ENCODE measurements at regions not wholly inside any gene's neighbourhood (a gene's known extent, or its start where the extent isn't known, plus 50 kb on each side); places are given as distances from the start of the nearest gene placed in this dataset.
A peak's percentile ranks its signal among the peaks of the same experiment; 100 is the strongest.

GRCh38 chr3:51620543-51620942 lies 50.5 kb upstream of the TEX264 start (continued):
- TF ChIP-seq, protein P1, sequence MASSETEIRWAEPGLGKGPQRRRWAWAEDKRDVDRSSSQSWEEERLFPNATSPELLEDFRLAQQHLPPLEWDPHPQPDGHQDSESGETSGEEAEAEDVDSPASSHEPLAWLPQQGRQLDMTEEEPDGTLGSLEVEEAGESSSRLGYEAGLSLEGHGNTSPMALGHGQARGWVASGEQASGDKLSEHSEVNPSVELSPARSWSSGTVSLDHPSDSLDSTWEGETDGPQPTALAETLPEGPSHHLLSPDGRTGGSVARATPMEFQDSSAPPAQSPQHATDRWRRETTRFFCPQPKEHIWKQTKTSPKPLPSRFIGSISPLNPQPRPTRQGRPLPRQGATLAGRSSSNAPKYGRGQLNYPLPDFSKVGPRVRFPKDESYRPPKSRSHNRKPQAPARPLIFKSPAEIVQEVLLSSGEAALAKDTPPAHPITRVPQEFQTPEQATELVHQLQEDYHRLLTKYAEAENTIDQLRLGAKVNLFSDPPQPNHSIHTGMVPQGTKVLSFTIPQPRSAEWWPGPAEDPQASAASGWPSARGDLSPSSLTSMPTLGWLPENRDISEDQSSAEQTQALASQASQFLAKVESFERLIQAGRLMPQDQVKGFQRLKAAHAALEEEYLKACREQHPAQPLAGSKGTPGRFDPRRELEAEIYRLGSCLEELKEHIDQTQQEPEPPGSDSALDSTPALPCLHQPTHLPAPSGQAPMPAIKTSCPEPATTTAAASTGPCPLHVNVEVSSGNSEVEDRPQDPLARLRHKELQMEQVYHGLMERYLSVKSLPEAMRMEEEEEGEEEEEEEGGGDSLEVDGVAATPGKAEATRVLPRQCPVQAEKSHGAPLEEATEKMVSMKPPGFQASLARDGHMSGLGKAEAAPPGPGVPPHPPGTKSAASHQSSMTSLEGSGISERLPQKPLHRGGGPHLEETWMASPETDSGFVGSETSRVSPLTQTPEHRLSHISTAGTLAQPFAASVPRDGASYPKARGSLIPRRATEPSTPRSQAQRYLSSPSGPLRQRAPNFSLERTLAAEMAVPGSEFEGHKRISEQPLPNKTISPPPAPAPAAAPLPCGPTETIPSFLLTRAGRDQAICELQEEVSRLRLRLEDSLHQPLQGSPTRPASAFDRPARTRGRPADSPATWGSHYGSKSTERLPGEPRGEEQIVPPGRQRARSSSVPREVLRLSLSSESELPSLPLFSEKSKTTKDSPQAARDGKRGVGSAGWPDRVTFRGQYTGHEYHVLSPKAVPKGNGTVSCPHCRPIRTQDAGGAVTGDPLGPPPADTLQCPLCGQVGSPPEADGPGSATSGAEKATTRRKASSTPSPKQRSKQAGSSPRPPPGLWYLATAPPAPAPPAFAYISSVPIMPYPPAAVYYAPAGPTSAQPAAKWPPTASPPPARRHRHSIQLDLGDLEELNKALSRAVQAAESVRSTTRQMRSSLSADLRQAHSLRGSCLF (CRISPR knock-in tag; IDR thresholded peaks at IDR 0.05; ENCODE audit: borderline replicate concordance), result no peak
- no peak for TF ChIP-seq FOXO1 (CRISPR knock-in tag; IDR thresholded peaks at IDR 0.05)
- 0 out of 2 replicates have a peak, but pooled peaks have one; percentile 7 for TF ChIP-seq ZFX (CRISPR knock-in tag; IDR thresholded peaks at IDR 0.05; ENCODE audit: low read depth)
- TF ChIP-seq, protein P2, sequence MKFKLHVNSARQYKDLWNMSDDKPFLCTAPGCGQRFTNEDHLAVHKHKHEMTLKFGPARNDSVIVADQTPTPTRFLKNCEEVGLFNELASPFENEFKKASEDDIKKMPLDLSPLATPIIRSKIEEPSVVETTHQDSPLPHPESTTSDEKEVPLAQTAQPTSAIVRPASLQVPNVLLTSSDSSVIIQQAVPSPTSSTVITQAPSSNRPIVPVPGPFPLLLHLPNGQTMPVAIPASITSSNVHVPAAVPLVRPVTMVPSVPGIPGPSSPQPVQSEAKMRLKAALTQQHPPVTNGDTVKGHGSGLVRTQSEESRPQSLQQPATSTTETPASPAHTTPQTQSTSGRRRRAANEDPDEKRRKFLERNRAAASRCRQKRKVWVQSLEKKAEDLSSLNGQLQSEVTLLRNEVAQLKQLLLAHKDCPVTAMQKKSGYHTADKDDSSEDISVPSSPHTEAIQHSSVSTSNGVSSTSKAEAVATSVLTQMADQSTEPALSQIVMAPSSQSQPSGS (CRISPR knock-in tag; IDR thresholded peaks at IDR 0.05), result no peak
- TF ChIP-seq MIER3 (CRISPR knock-in tag; IDR thresholded peaks at IDR 0.05; ENCODE audit: borderline replicate concordance), result no peak
- TF ChIP-seq ZNF276 (CRISPR knock-in tag; IDR thresholded peaks at IDR 0.05; ENCODE audit: low read depth), result no peak
- peak; percentile 28; the same call in 1 of the 2 replicates for TF ChIP-seq CREM (IDR thresholded peaks at IDR 0.05)
- TF ChIP-seq CREM (CRISPR knock-in tag; IDR thresholded peaks at IDR 0.05), result no peak
- no peak for TF ChIP-seq MED13 (CRISPR knock-in tag; IDR thresholded peaks at IDR 0.05)
- TF ChIP-seq FUBP1 (CRISPR knock-in tag; IDR thresholded peaks at IDR 0.05; ENCODE audit: borderline replicate concordance), result no peak
- no peak for TF ChIP-seq FLYWCH1 (CRISPR knock-in tag; IDR thresholded peaks at IDR 0.05)
- TF ChIP-seq GATAD1 (CRISPR knock-in tag; IDR thresholded peaks at IDR 0.05), result no peak
- TF ChIP-seq TBP (CRISPR knock-in tag; IDR thresholded peaks at IDR 0.05), result no peak
- TF ChIP-seq CBFB (CRISPR knock-in tag; IDR thresholded peaks at IDR 0.05), result 0 out of 2 replicates have a peak, but pooled peaks have one; percentile 59
- peak; percentile 76 for TF ChIP-seq GATAD2A (CRISPR knock-in tag; IDR thresholded peaks at IDR 0.05)
- no peak for TF ChIP-seq ZNF629 (CRISPR knock-in tag; conservative IDR thresholded peaks at IDR 0.05)
- no peak for TF ChIP-seq IRF2 (CRISPR knock-in tag; IDR thresholded peaks at IDR 0.05)
- TF ChIP-seq BHLHE40 (IDR thresholded peaks at IDR 0.05; ENCODE audit: low read length), result peak; percentile 95
- no peak for TF ChIP-seq MXI1 (IDR thresholded peaks at IDR 0.05; ENCODE audit: borderline replicate concordance, low read depth, low read length)
- peak; percentile 42; the same call in 1 of the 2 replicates for TF ChIP-seq MED1 (CRISPR knock-in tag; IDR thresholded peaks at IDR 0.05)
- 0 out of 2 replicates have a peak, but pooled peaks have one; percentile 28 for TF ChIP-seq HOXA5 (CRISPR knock-in tag; IDR thresholded peaks at IDR 0.05)
- no peak for TF ChIP-seq ZNF589 (CRISPR knock-in tag; conservative IDR thresholded peaks at IDR 0.05)
- TF ChIP-seq ZNF383 (CRISPR knock-in tag; IDR thresholded peaks at IDR 0.05; ENCODE audit: borderline replicate concordance), result no peak

All from HepG2 (cell line).